Heart left ventricle (tissue), 16 donors: ENCODE measurements at regions not wholly inside any gene's neighbourhood (a gene's known extent, or its start where the extent isn't known, plus 50 kb on each side); places are given as distances from the start of the nearest gene placed in this dataset.
A peak's percentile ranks its signal among the peaks of the same experiment; 100 is the strongest.

ENCODE experiments used
- ATAC-seq, 4 donors: fragments of 200-7000 bp; cut with Tn5 transposase; one replicate each; pipeline ENCODE4 v1.9.1; 2020 to 2022; ENCODE audit warnings: moderate library complexity in 4 of 4, mild to moderate bottlenecking in 3 of 4, moderate number of reproducible peaks in 1 of 4
- DNase-seq, 5 donors: peaks; one replicate each; pipeline ENCODE4 v3.0.0-alpha.2; 2020
- H3K27ac ChIP-seq, 12 donors: fragments of 200-600 bp; sonication (generic) in 4 of 12; one replicate each; pipeline versions ENCODE4 v1.5.0 to v1.8.0; 2016 to 2022; ENCODE audit warnings: mild to moderate bottlenecking in 2 of 12
- H3K27me3 ChIP-seq, 9 donors: fragments of 200-600 bp; sonication (generic) in 2 of 9; one replicate each; pipeline versions ENCODE4 v1.5.1 to v1.8.0; 2016 to 2022; ENCODE audit warnings: mild to moderate bottlenecking in 3 of 9
- H3K36me3 ChIP-seq, 9 donors: fragments of 200-600 bp; sonication (generic) in 2 of 9; one replicate each; pipeline versions ENCODE4 v1.5.0 to v1.8.0; 2018 to 2022; ENCODE audit warnings: mild to moderate bottlenecking in 2 of 9
- H3K4me1 ChIP-seq, 12 donors: fragments of 200-600 bp; sonication (generic) in 4 of 12; one replicate each; pipeline versions ENCODE4 v1.5.0 to v1.8.0; 2016 to 2022; ENCODE audit warnings: mild to moderate bottlenecking in 3 of 12
- H3K4me3 ChIP-seq, 12 donors: fragments of 200-600 bp; sonication (generic) in 4 of 12; one replicate each; pipeline versions ENCODE4 v1.5.0 to v1.8.0; 2017 to 2022; ENCODE audit warnings: mild to moderate bottlenecking in 9 of 12, moderate library complexity in 4 of 12
- H3K9me3 ChIP-seq, 12 donors: fragments of 200-600 bp; sonication (generic) in 4 of 12; one replicate each; pipeline versions ENCODE4 v1.5.0 to v1.8.0; 2016 to 2022; ENCODE audit warnings: mild to moderate bottlenecking in 1 of 12
- CTCF ChIP-seq, 12 donors: fragments of 200-600 bp; sonication (generic) in 4 of 12; IDR thresholded peaks; one replicate each; pipeline versions ENCODE4 v1.5.0 to v1.8.0; 2018 to 2022; ENCODE audit warnings: antibody characterized with exemption in 12 of 12, mild to moderate bottlenecking in 5 of 12
- POLR2A ChIP-seq, 2 donors: fragments of 450-650 bp; IDR thresholded peaks; one replicate each; pipeline ENCODE4 v1.6.1; 2017; ENCODE audit warnings: antibody characterized with exemption in 2 of 2, mild to moderate bottlenecking in 2 of 2, moderate library complexity in 2 of 2
- WGBS, 4 donors: extraction: QIAGEN DNeasy Blood & Tissue Kit in 2 of 4; methylation state at CpG; one replicate each; pipeline versions ENCODE4 v1.1.5 to v1.1.7; 2013 to 2018; 5-methylcytosine and 5-hydroxymethylcytosine counted together
- intact Hi-C, 10 donors: fragments of 100-400 bp; cut with DNase I; formaldehyde crosslinking; loops; one replicate each; pipeline versions ENCODE4 v1.11.1 to v1.14.2; 2022
- donor health status: ischemic (EF 13 %, LVEDD 7.1; RV severe dilation, severe dysfunction).
- donor health status: healthy with polysubstance abuse.
- donor health status: DM: no; HTN: yes; CAD: no.
- donor health status: DM: no; HTN: no; CAD: no.
- donor health status: ischemic (EF 25% LVEDD 6.9; RV normal size, moderate dysfunction).
- donor health status: ischemic (EF 25% LVEDD 5.7; RV mildly dilated, moderate dysfunction).
- donor health status: healthy.
- donor health status: DM: yes; HTN: yes; CAD: no.
- donor health status: ischemic (EF 35%, LVEDD 5.7; RV mildly dilated, moderate dysfunction).
- donor health status: nonischemic (EF 11% LVEDD 7.7; RV severe dilation, severe dysfunction).
- donor health status: DM: yes; HTN: yes; CAD: no.
- donor health status: PGD.
- donor health status: ischemic (EF 29% LVEDD 5.4; RV normal size, mild dysfunction).
- donor health status: nonischemic (EF 23%, LVEDD 6.1; RV moderate dilation, normal function).

GRCh38 chr9:7946458-7946857 lies 146.9 kb upstream of the DMAC1 start:
- ATAC-seq (no peak), DNase-seq (no peak)
- no peak for TF ChIP-seq POLR2A (IDR thresholded peaks at IDR 0.05)
- no peak for TF ChIP-seq CTCF (IDR thresholded peaks at IDR 0.05)
- no peak overlapping the region for H3K4me3 ChIP-seq
- no peaks in the 10 kb centered on the region for H3K9me3 ChIP-seq
- no peaks in the 10 kb centered on the region for H3K36me3 ChIP-seq
- intact Hi-C loops: no loop called here
- no peak overlapping the region for H3K27ac ChIP-seq
- peaks cover 0 to 13% (median 0%) of the 10 kb centered on the region in 12 donors for H3K4me1 ChIP-seq
- 58 to 71% (median 61%) methylated on average over 3 of the region's 3 CpGs for WGBS, 4 donors
- H3K27me3 ChIP-seq: no peaks in the 10 kb centered on the region

GRCh38 chr9:7944572-7944971 lies 145.0 kb upstream of the DMAC1 start:
- intact Hi-C loops: no loop called here
- peaks cover 0 to 13% (median 3%) of the 10 kb centered on the region in 12 donors for H3K9me3 ChIP-seq
- H3K4me3 ChIP-seq: no peak overlapping the region
- TF ChIP-seq CTCF (IDR thresholded peaks at IDR 0.05) (no peak), POLR2A (IDR thresholded peaks at IDR 0.05) (no peak)
- WGBS, 4 donors: 15 to 21% (median 18%) methylated on average over 2 of the region's 2 CpGs
- H3K36me3 ChIP-seq: no peaks in the 10 kb centered on the region
- ATAC-seq (peak in 1 of 4 donors; percentile 49), DNase-seq (no peak)
- no peak overlapping the region for H3K27ac ChIP-seq
- peaks cover 0 to 13% (median 0%) of the 10 kb centered on the region in 12 donors for H3K4me1 ChIP-seq
- no peaks in the 10 kb centered on the region for H3K27me3 ChIP-seq

GRCh38 chr9:7937761-7938491 lies 138.3 kb upstream of the DMAC1 start:
- intact Hi-C loops: no loop called here
- WGBS, 4 donors: 75 to 81% (median 78%) methylated on average over 7 of the region's 7 CpGs
- no peak for TF ChIP-seq POLR2A (IDR thresholded peaks at IDR 0.05)
- TF ChIP-seq CTCF (IDR thresholded peaks at IDR 0.05): no peak
- peaks cover 0 to 19% (median 0%) of the 10 kb centered on the region in 12 donors for H3K4me1 ChIP-seq
- DNase-seq (no peak), ATAC-seq (no peak)
- no peaks in the 10 kb centered on the region for H3K27me3 ChIP-seq
- peaks cover 0 to 18% (median 8%) of the 10 kb centered on the region in 12 donors for H3K9me3 ChIP-seq
- no peak overlapping the region for H3K27ac ChIP-seq
- H3K36me3 ChIP-seq: no peaks in the 10 kb centered on the region
- no peak overlapping the region for H3K4me3 ChIP-seq

DNA sequence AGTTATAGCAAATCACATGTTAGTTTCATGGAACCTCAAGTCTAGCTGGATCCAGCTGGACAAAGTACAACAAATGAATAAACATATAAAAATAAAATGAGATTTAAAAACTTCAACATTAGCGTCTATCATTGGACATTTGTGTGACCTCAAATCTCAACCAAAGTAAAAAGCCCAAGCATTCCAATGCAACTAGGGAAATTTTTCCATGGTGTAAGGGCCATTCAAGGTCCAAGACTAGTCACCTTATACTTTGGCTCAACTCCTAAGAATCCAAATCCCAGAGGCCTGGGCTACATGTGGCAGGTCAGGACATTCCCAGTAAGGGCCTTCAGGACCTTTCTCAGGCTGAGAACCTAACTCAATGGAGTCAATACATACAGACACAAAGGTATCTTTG lies 137.4 kb upstream of the DMAC1 start:
- Histone ChIP-seq H3K27me3 (no peaks in the 10 kb centered on the region), H3K9me3 (peaks cover 0 to 18% (median 8%) of the 10 kb centered on the region in 12 donors), H3K4me3 (no peak overlapping the region), H3K27ac (no peak overlapping the region), H3K36me3 (no peaks in the 10 kb centered on the region), H3K4me1 (peaks cover 0 to 19% (median 0%) of the 10 kb centered on the region in 12 donors)
- intact Hi-C loops: no loop called here
- 55 to 83% (median 74%) methylated on average over 1 of the region's 1 CpG for WGBS, 4 donors
- DNase-seq (no peak), ATAC-seq (no peak)
- no peak for TF ChIP-seq POLR2A (IDR thresholded peaks at IDR 0.05)
- TF ChIP-seq CTCF (IDR thresholded peaks at IDR 0.05): no peak
